C1 segment of cervical spinal cord (tissue), 14 donors: ENCODE measurements at regions not wholly inside any gene's neighbourhood (a gene's known extent, or its start where the extent isn't known, plus 50 kb on each side); places are given as distances from the start of the nearest gene placed in this dataset.
"Not testable (repeated sequence)": the region's sequence is repeated elsewhere in the genome, so short reads cannot be mapped to it uniquely, and the experiment has no call there.

Source experiments
- DNase-seq, 14 donors: peaks; one replicate each; lab custom pipeline; 2025; lab: John Stamatoyannopoulos, UW

DNA sequence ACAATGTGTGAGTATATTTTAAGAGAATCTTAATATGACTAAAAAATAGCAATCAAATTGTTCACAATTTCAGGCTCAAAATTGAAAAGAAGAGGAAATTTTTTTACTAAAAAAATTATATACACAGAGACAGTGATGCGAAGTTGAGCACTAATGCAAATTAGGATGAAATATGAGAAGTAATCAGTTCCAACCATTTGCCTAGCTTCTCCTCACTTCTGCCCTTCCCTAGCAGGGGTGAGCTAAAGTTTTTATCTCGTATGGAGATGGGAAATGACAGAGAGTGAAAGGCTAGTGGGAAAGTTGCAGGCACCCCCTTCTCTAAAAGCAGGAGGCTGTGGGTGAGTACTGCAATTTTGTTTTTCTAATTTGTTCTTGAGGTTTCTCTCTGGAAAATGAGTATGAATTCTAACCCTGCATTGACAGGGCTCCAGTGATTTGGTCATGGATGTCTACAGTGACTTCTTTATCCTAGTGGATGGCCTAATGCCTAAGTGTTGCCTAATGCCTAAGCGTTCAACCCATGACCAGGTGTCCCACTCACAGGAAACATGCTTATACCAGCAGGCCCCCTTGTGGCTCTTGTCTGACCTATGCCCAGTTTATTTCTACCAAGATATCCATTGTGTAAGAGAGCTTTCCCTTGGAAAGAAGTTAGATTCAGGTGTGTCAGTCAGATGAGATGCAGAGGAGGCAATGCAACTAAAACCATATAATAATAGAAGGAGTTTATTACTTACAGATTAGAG lies 78.0 kb upstream of the HNMT start:
- DNase-seq, result no peak

- DNase-seq, result no peak
Measured at GRCh38 chr2:137888845-137889244, 75.4 kb upstream of the HNMT start.

GRCh38 chr2:137892739-137893138 lies 71.5 kb upstream of the HNMT start:
- DNase-seq, result no peak

DNA sequence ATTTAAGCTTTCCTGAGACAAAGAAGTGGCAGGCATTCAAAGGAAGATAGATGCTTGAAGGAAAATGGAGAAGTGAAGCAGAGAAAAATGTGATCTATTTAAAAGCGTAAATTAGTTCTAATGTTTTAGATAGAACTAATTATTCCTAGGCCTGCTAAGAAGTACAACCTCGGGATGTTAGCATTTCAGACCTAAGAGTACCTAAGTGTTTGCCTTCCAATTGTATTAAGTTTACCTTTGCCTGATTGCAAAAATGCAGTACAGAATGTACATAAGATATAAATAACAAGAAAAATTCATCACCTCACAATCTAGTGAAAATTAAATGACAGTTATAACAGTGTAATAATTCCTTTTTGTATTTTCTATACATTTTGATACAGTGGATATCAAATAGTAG lies 71.1 kb upstream of the HNMT start:
- DNase-seq, result no peak

DNA sequence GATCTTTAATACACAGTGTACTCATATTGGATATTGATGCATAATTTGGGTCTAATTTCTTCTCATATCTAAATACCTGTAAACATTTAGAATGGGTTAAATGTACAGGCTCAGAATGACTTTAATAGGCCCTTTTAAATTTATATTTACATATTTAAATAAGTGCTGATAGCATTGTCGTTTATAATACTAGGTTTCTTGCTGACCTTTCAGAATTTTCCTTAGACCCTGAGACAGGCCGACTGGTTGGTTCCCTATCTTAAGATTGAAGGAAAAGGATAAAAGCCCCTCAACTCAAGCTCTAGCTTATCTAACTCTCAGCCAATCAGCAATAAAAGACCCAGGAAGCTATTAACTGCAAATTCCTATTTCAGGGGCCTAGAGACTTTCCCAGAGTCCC lies 67.8 kb upstream of the HNMT start:
- DNase-seq, result no peak

- DNase-seq, result no peak
Measured at GRCh38 chr2:137897082-137897481, 67.2 kb upstream of the HNMT start.

DNA sequence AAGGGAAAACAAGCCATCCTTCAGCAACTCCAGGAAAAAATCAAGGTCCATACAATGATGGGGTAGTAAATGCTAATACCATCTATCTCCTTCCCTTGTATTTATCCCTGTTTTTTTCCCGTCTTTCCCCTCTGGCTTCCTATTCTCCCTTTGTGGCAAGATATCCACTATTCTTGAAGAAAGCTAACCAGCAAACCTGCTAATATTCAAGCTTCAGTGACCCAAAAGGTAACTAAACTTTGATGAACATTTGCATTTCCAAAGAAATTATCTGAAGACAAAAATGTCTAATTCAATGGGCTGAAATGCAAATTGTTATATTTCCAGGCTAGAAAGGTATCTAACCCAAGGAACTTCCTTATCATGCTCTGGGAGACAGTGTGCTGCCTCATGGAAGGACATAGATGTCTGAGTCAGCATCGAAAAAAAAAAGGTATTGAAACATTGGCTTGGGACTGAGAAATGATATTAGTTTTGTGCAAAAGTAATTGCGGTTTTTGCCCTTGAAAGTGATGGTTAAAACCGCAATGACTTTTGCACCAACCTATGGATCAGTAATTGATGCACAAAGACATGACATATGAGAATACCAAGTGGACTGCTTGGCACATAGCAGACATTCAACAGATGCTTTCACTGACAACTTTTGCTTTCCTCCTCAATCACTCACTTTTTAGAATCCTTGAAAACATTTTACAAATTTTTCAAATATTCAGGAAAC lies 63.7 kb upstream of the HNMT start:
- no peak for DNase-seq

GRCh38 chr2:137910641-137911040 lies 53.6 kb upstream of the HNMT start:
- DNase-seq, result no peak

- DNase-seq, result no peak
Measured at GRCh38 chr2:137912371-137912770, 51.9 kb upstream of the HNMT start.

DNA sequence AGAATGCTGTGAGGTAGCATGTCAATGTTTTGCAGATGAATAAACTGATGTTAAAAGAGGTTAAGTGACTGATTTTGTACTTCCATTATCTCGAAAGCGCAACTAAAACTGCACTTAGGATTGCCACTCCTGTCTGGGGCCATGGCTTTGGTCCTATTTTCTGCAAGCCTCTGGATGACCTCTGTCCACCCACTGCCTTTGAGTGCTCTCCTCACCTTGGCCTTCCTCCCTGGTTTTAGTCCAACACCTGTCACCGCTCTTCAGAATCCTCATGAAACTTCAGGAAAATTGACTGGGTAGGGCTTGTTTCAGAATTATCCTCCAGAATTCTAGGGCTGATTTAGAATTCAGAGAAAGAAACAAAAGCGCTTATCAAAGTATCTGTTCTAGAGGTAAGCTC lies 51.1 kb upstream of the HNMT start:
- no peak for DNase-seq

GRCh38 chr2:137913648-137914047 lies 50.6 kb upstream of the HNMT start:
- not testable (repeated sequence) for DNase-seq
